ENCODE measurements at regions not wholly inside any gene's neighbourhood (a gene's known extent, or its start where the extent isn't known, plus 50 kb on each side); places are given as distances from the start of the nearest gene placed in this dataset.

DNA sequence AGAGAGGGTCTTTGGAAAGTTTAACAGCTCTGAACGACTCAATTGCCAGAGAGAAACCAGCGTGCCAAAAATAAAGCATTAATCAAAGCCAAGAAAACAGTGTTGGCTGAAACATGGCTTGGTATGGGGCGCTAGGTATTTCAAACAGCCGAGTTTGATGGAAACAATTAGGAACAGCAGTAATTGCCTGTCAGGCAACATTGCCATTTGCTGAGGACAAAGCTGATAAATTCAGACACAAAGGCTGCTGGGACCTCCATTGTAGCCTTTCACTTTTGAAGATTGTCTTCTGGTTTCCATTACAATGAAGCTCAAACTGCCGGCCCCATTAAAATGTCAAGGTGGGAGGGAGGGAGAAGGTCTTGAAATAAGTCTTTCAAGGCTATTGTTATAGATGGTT, 125.4 kb upstream of the SPDL1 start:
- no peaks in the 10 kb centered on the region for H3K27me3 Mint-ChIP-seq (ENCODE audit: unreplicated experiment)
- H3K27ac Mint-ChIP-seq (ENCODE audit: unreplicated experiment) = no peak overlapping the region
- no TSS peak for BruUV-seq (replicated peaks)
- no peak for DNase-seq
- no peaks in the 10 kb centered on the region for H3K36me3 Mint-ChIP-seq (ENCODE audit: insufficient read depth, unreplicated experiment)
- intact Hi-C loops (cut with micrococcal nuclease; ENCODE audit: unreplicated experiment) = no loop called here
- no peak for TF ChIP-seq CTCF (IDR thresholded peaks at IDR 0.05; ENCODE audit: unreplicated experiment)
- no peaks in the 10 kb centered on the region for H3K4me1 Mint-ChIP-seq (ENCODE audit: low read depth, unreplicated experiment)
- CTCF ChIA-PET = no interaction called here
- H3K4me3 Mint-ChIP-seq (ENCODE audit: low read depth, unreplicated experiment) = no peak overlapping the region
- H3K9me3 Mint-ChIP-seq (ENCODE audit: low read depth, unreplicated experiment) = peaks cover 22% of the 10 kb centered on the region

DNA sequence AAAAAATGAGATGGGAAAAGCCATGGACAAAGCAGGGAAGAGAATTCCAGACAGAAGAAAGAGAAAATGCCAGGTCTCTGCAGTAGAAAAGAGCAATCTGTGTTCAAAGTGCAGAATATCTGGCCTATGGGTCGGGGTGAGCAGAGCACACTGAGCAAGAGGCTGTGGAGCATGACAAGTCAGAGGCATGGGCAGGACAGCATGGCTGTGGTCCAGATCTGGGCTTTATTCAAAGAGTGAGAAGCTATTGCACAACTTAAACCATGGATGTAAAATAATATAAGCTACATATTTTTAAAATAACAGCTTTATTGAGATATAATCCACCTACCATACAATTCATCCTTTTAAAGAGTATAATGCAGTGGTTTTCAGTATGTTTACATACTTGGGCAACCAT, 133.1 kb upstream of the SPDL1 start:
- CTCF ChIA-PET = no interaction called here
- no TSS peak for BruUV-seq (replicated peaks)

GRCh38 chr5:169448826-169449225, 134.7 kb upstream of the SPDL1 start:
- Mint-ChIP-seq H3K4me3 (ENCODE audit: low read depth, unreplicated experiment) (no peak overlapping the region), H3K27me3 (ENCODE audit: unreplicated experiment) (no peaks in the 10 kb centered on the region), H3K36me3 (ENCODE audit: insufficient read depth, unreplicated experiment) (no peaks in the 10 kb centered on the region), H3K4me1 (ENCODE audit: low read depth, unreplicated experiment) (no peaks in the 10 kb centered on the region), H3K27ac (ENCODE audit: unreplicated experiment) (no peak overlapping the region), H3K9me3 (ENCODE audit: low read depth, unreplicated experiment) (peaks cover 16% of the 10 kb centered on the region)
- no TSS peak for BruUV-seq (replicated peaks)
- intact Hi-C loops (cut with micrococcal nuclease; ENCODE audit: unreplicated experiment) = no loop called here
- CTCF ChIA-PET = no interaction called here
- no peak for DNase-seq
- no peak for TF ChIP-seq CTCF (IDR thresholded peaks at IDR 0.05; ENCODE audit: unreplicated experiment)

More for the DNA sequence above, 133.1 kb upstream of the SPDL1 start:
- no peaks in the 10 kb centered on the region for H3K4me1 Mint-ChIP-seq (ENCODE audit: low read depth, unreplicated experiment)
- DNase-seq = no peak
- no peak for TF ChIP-seq CTCF (IDR thresholded peaks at IDR 0.05; ENCODE audit: unreplicated experiment)
- H3K9me3 Mint-ChIP-seq (ENCODE audit: low read depth, unreplicated experiment) = peaks cover 18% of the 10 kb centered on the region
- intact Hi-C loops (cut with micrococcal nuclease; ENCODE audit: unreplicated experiment) = no loop called here
- no peak overlapping the region for H3K27ac Mint-ChIP-seq (ENCODE audit: unreplicated experiment)
- H3K4me3 Mint-ChIP-seq (ENCODE audit: low read depth, unreplicated experiment) = no peak overlapping the region
- H3K36me3 Mint-ChIP-seq (ENCODE audit: insufficient read depth, unreplicated experiment) = no peaks in the 10 kb centered on the region
- no peaks in the 10 kb centered on the region for H3K27me3 Mint-ChIP-seq (ENCODE audit: unreplicated experiment)

DNA sequence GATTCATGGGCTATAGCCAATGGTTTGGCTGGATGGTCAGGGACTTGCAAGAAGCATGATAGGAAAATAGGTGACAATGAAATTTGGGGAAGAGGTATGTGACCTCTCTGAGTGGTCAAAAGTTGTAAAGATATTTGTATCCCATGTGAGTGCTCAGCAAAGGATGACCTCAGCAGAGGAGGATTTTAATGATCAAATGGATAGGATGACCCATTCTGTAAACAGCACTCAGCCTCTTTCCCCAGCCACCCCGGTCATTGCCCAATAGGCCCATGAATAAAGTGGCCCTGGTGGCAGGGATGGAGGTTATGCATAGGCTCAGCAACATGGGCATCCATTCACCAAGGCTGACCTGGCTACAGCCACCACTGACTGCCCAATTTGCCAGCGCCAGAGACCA, 138.4 kb upstream of the SPDL1 start:
- no peak for TF ChIP-seq CTCF (IDR thresholded peaks at IDR 0.05; ENCODE audit: unreplicated experiment)
- Mint-ChIP-seq H3K36me3 (ENCODE audit: insufficient read depth, unreplicated experiment) (no peaks in the 10 kb centered on the region), H3K4me1 (ENCODE audit: low read depth, unreplicated experiment) (no peaks in the 10 kb centered on the region), H3K4me3 (ENCODE audit: low read depth, unreplicated experiment) (no peak overlapping the region), H3K9me3 (ENCODE audit: low read depth, unreplicated experiment) (peaks cover 19% of the 10 kb centered on the region), H3K27ac (ENCODE audit: unreplicated experiment) (no peak overlapping the region), H3K27me3 (ENCODE audit: unreplicated experiment) (no peaks in the 10 kb centered on the region)
- intact Hi-C loops (cut with micrococcal nuclease; ENCODE audit: unreplicated experiment) = no loop called here
- DNase-seq = no peak
- no TSS peak for BruUV-seq (replicated peaks)
- CTCF ChIA-PET = no interaction called here

Measured in Calu3 (cell line).